IMR-90 (cell line): ENCODE measurements at regions not wholly inside any gene's neighbourhood (a gene's known extent, or its start where the extent isn't known, plus 50 kb on each side); places are given as distances from the start of the nearest gene placed in this dataset.
"Not testable (repeated sequence)": the region's sequence is repeated elsewhere in the genome, so short reads cannot be mapped to it uniquely, and the experiment has no call there.

Experiments used
- ATAC-seq: fragments of 200-7000 bp; cut with Tn5 transposase; 2 replicates; pipeline ENCODE4 v1.9.1; 2020; ENCODE audit warnings: low read depth, mild to moderate bottlenecking, moderate library complexity
- BruUV-seq: library from RNA; stranded (reverse); fragments of 400-500 nt; replicated peaks from 2 replicates; lab custom pipeline; 2021; lab: Mats Ljungman, UMichigan
- CTCF ChIA-PET: fragments of 300-600 bp; formaldehyde crosslinking; extraction: SDS; loops from one replicate; lab custom pipeline; 2021; ENCODE audit warnings: antibody characterized with exemption; lab: Yijun Ruan, JAX
- POLR2A ChIA-PET: fragments of 300-600 bp; sonication (Branson Sonifier 250); formaldehyde crosslinking; loops from one replicate; lab custom pipeline; 2022; ENCODE audit warnings: antibody characterized with exemption; ENCODE audit not compliant: unreplicated experiment; lab: Charles Lee
- DNase-seq: peaks from one replicate; pipeline ENCODE4 v3.0.0; 2013
- H2AFZ ChIP-seq: replicated peaks from 2 replicates; pipeline ENCODE3; 2013; ENCODE audit warnings: low read length, mild to moderate bottlenecking; ENCODE audit not compliant: poor library complexity
- H2AK5ac ChIP-seq: 2 replicates; pipeline ENCODE4 v1.6.1; 2013; ENCODE audit warnings: low read depth, low read length, inconsistent platforms
- H2AK9ac ChIP-seq: replicated peaks from 2 replicates; pipeline ENCODE3; 2013; ENCODE audit warnings: mild to moderate bottlenecking, low read depth, low read length, moderate library complexity; ENCODE audit not compliant: poor library complexity
- H2BK120ac ChIP-seq: 2 replicates; pipeline ENCODE4 v1.6.1; 2013; ENCODE audit warnings: low read depth, low read length, inconsistent platforms
- H2BK15ac ChIP-seq: 3 replicates; pipeline ENCODE4 v1.6.1; 2013; ENCODE audit warnings: low read depth, low read length, inconsistent platforms
- H2BK20ac ChIP-seq: 2 replicates; pipeline ENCODE4 v1.6.1; 2013; ENCODE audit warnings: low read depth, mild to moderate bottlenecking, inconsistent platforms, low read length, moderate library complexity
- H2BK5ac ChIP-seq: 2 replicates; pipeline ENCODE4 v1.6.1; 2013; ENCODE audit warnings: mild to moderate bottlenecking, low read depth, low read length, inconsistent platforms; ENCODE audit not compliant: poor library complexity, severe bottlenecking
- H3K14ac ChIP-seq: replicated peaks from 2 replicates; pipeline ENCODE4 v1.6.1; 2013; ENCODE audit warnings: low read depth, low read length, inconsistent platforms
- H3K18ac ChIP-seq: 2 replicates; pipeline ENCODE4 v1.6.1; 2013; ENCODE audit warnings: low read depth, low read length, control low read depth
- H3K23ac ChIP-seq: 2 replicates; pipeline ENCODE4 v1.6.1; 2013; ENCODE audit warnings: low read depth, low read length, inconsistent platforms
- H3K27ac ChIP-seq: 2 replicates; pipeline ENCODE4 v1.5.1; 2013; ENCODE audit warnings: mild to moderate bottlenecking, control low read depth, low read length; ENCODE audit not compliant: insufficient read depth
- H3K27me3 ChIP-seq: 2 replicates; pipeline ENCODE4 v1.6.1; 2013; ENCODE audit warnings: low read length; ENCODE audit not compliant: control insufficient read depth, insufficient read depth
- H3K36me3 ChIP-seq: 2 replicates; pipeline ENCODE4 v1.6.1; 2013; ENCODE audit warnings: low read length, mixed read lengths; ENCODE audit not compliant: control insufficient read depth, insufficient read depth
- H3K4ac ChIP-seq: 2 replicates; pipeline ENCODE4 v1.6.1; 2013; ENCODE audit warnings: low read depth, low read length, inconsistent platforms
- H3K4me1 ChIP-seq: 2 replicates; pipeline ENCODE4 v1.6.1; 2013; ENCODE audit warnings: low read length, mixed read lengths; ENCODE audit not compliant: control insufficient read depth, insufficient read depth
- H3K4me2 ChIP-seq: 2 replicates; pipeline ENCODE4 v1.6.1; 2013; ENCODE audit warnings: low read depth, mild to moderate bottlenecking, control low read depth, low read length, moderate library complexity
- H3K4me3 ChIP-seq: 2 replicates; pipeline ENCODE4 v1.5.1; 2013; ENCODE audit warnings: low read depth, mild to moderate bottlenecking, control low read depth, low read length, moderate library complexity; ENCODE audit not compliant: insufficient read depth
- H3K56ac ChIP-seq: 2 replicates; pipeline ENCODE4 v1.6.1; 2013; ENCODE audit warnings: low read length, inconsistent platforms; ENCODE audit not compliant: insufficient read depth; ENCODE audit errors: extremely low read depth
- H3K79me1 ChIP-seq, 2 experiments: 2 replicates each; pipeline ENCODE4 v1.6.1; 2013; ENCODE audit warnings: low read length in 2 of 2, inconsistent platforms in 1 of 2, low read depth in 1 of 2
- H3K9ac ChIP-seq: 2 replicates; pipeline ENCODE4 v1.6.1; 2013; ENCODE audit warnings: low read depth, low read length, control low read depth
- H3K9me1 ChIP-seq: 2 replicates; pipeline ENCODE4 v1.6.1; 2013; ENCODE audit warnings: low read length, inconsistent platforms; ENCODE audit not compliant: insufficient read depth
- H3K9me3 ChIP-seq: 2 replicates; pipeline ENCODE4 v1.6.1; 2013; ENCODE audit warnings: low read length; ENCODE audit not compliant: control insufficient read depth, insufficient read depth
- H4K20me1 ChIP-seq: 2 replicates; pipeline ENCODE4 v1.6.1; 2013; ENCODE audit warnings: low read length, inconsistent platforms; ENCODE audit not compliant: insufficient read depth
- H4K5ac ChIP-seq: 2 replicates; pipeline ENCODE4 v1.6.1; 2013; ENCODE audit warnings: mild to moderate bottlenecking, low read depth, low read length, control low read depth
- H4K8ac ChIP-seq, 2 experiments: 2 replicates each; pipeline ENCODE4 v1.6.1; 2013; ENCODE audit warnings: low read depth in 2 of 2, low read length in 2 of 2, control low read depth in 1 of 2, inconsistent platforms in 1 of 2
- H4K91ac ChIP-seq: 2 replicates; pipeline ENCODE4 v1.6.1; 2013; ENCODE audit warnings: low read depth, low read length, inconsistent platforms; ENCODE audit not compliant: insufficient read depth
- WGBS, 2 experiments: methylation state at CpG; one replicate each; pipeline versions ENCODE4 v1.1.5 to v1.1.7; 2013; ENCODE audit warnings: missing lambda C conversion rate in 2 of 2; ENCODE audit not compliant: insufficient read length in 1 of 2; ENCODE audit errors: extremely low coverage in 2 of 2; 5-methylcytosine and 5-hydroxymethylcytosine counted together
- dilution Hi-C: fragments of 300-500 bp; cut with HindIII; formaldehyde crosslinking; loops from one replicate; pipeline ENCODE4 v1.14.3; 2018; ENCODE audit warnings: low sequenced_read_pairs; ENCODE audit not compliant: unreplicated experiment
- in situ Hi-C: fragments of 300-500 bp; cut with MboI; formaldehyde crosslinking; loops from 3 replicates; pipeline ENCODE4 v1.14.3; 2019; ENCODE audit warnings: low sequenced_read_pairs, inconsistent platforms, mixed read lengths
- intact Hi-C: fragments of 100-400 bp; cut with micrococcal nuclease; formaldehyde crosslinking; loops from 2 replicates; pipeline ENCODE4 v1.10.0; 2022

GRCh38 chrX:63575700-63576099, 209.3 kb downstream of the ARHGEF9 start:
- H3K27ac ChIP-seq, H4K8ac ChIP-seq, H2AK9ac ChIP-seq, H2BK20ac ChIP-seq, H3K56ac ChIP-seq, dilution Hi-C loops, H3K79me1 ChIP-seq, CTCF ChIA-PET, H3K9me3 ChIP-seq, H2BK15ac ChIP-seq, intact Hi-C loops, H4K20me1 ChIP-seq, H3K4me3 ChIP-seq, H2BK5ac ChIP-seq, BruUV-seq, H4K91ac ChIP-seq, H2AK5ac ChIP-seq, H3K27me3 ChIP-seq, H3K4me2 ChIP-seq, H3K18ac ChIP-seq, POLR2A ChIA-PET, H2BK120ac ChIP-seq, H3K23ac ChIP-seq, ATAC-seq, H4K5ac ChIP-seq, H3K9me1 ChIP-seq, H3K14ac ChIP-seq, H2AFZ ChIP-seq, H3K4me1 ChIP-seq, in situ Hi-C loops, H3K36me3 ChIP-seq, DNase-seq, H3K9ac ChIP-seq, H3K4ac ChIP-seq: not testable (repeated sequence)
- no CpG with 5 or more reads among the region's 3 CpGs for WGBS, 2 experiments
